ENCODE measurements at regions not wholly inside any gene's neighbourhood (a gene's known extent, or its start where the extent isn't known, plus 50 kb on each side); places are given as distances from the start of the nearest gene placed in this dataset.

- Histone ChIP-seq H4K20me1 (ENCODE audit: insufficient read depth, low read length) (no peaks in the 10 kb centered on the region), H3K36me3 (ENCODE audit: control insufficient read depth, insufficient read depth, low read length) (no peaks in the 10 kb centered on the region), H3K79me1 (ENCODE audit: low read depth in 1 of 2, low read length in 2 of 2) (no peaks in the 10 kb centered on the region), H3K14ac (replicated peaks; ENCODE audit: low read depth, low read length) (no peak overlapping the region), H2BK5ac (ENCODE audit: low read depth, low read length, poor library complexity, severe bottlenecking) (no peak overlapping the region), H3K4me3 (ENCODE audit: insufficient read depth, low read depth, low read length) (no peak overlapping the region), H4K8ac (ENCODE audit: low read depth in 2 of 2, low read length in 2 of 2) (no peak overlapping the region), H3K56ac (ENCODE audit: extremely low read depth, insufficient read depth, low read length) (no peak overlapping the region), H3K4me1 (ENCODE audit: control insufficient read depth, insufficient read depth, low read length) (no peaks in the 10 kb centered on the region), H2BK15ac (ENCODE audit: low read depth, low read length) (no peak overlapping the region), H3K23ac (ENCODE audit: low read depth, low read length) (no peak overlapping the region), H3K9me1 (ENCODE audit: insufficient read depth, low read length) (no peaks in the 10 kb centered on the region), H3K4me2 (ENCODE audit: low read depth, low read length) (no peak overlapping the region), H3K18ac (ENCODE audit: low read depth, low read length) (no peak overlapping the region), H2AFZ (replicated peaks; ENCODE audit: low read length, poor library complexity) (no peak overlapping the region), H2BK120ac (ENCODE audit: low read depth, low read length) (no peak overlapping the region), H2AK5ac (ENCODE audit: low read depth, low read length) (no peak overlapping the region), H3K27ac (ENCODE audit: insufficient read depth, low read length) (no peak overlapping the region), H4K91ac (ENCODE audit: insufficient read depth, low read depth, low read length) (no peak overlapping the region), H2AK9ac (replicated peaks; ENCODE audit: low read depth, low read length, poor library complexity) (no peak overlapping the region), H3K4ac (ENCODE audit: low read depth, low read length) (no peak overlapping the region), H2BK20ac (ENCODE audit: low read depth, low read length) (no peak overlapping the region), H3K27me3 (ENCODE audit: control insufficient read depth, insufficient read depth, low read length) (no peaks in the 10 kb centered on the region), H3K9me3 (ENCODE audit: control insufficient read depth, insufficient read depth, low read length) (no peaks in the 10 kb centered on the region), H4K5ac (ENCODE audit: low read depth, low read length) (no peak overlapping the region), H3K9ac (ENCODE audit: low read depth, low read length) (no peak overlapping the region)
- no TSS peak for BruUV-seq (replicated peaks)
- CTCF ChIA-PET = no interaction called here
- WGBS, 2 experiments (ENCODE audit: extremely low coverage in 2 of 2, insufficient read length in 1 of 2) = no CpG with 5 or more reads among the region's 9 CpGs
- TF ChIP-seq RFX5 (IDR thresholded peaks at IDR 0.05; ENCODE audit: low read depth, low read length) = no peak
- no peak for TF ChIP-seq MAFK (IDR thresholded peaks at IDR 0.05; ENCODE audit: low read depth, low read length)
- TF ChIP-seq SMC3 (IDR thresholded peaks at IDR 0.05; ENCODE audit: low read depth, low read length) = no peak
- dilution Hi-C loops (cut with HindIII; ENCODE audit: low sequenced_read_pairs, unreplicated experiment) = no loop called here
- in situ Hi-C loops (cut with MboI; ENCODE audit: low sequenced_read_pairs) = no loop called here
- intact Hi-C loops (cut with micrococcal nuclease) = no loop called here
- no peak for ATAC-seq (ENCODE audit: low read depth)
- POLR2A ChIA-PET (ENCODE audit: unreplicated experiment) = no interaction called here
- DNase-seq = no peak
These were observed 465.2 kb upstream of the MAN1A1 start for GRCh38 chr6:119814609-119815400.

All from IMR-90 (cell line).